ENCODE measurements at regions not wholly inside any gene's neighbourhood (a gene's known extent, or its start where the extent isn't known, plus 50 kb on each side); places are given as distances from the start of the nearest gene placed in this dataset.

DNA sequence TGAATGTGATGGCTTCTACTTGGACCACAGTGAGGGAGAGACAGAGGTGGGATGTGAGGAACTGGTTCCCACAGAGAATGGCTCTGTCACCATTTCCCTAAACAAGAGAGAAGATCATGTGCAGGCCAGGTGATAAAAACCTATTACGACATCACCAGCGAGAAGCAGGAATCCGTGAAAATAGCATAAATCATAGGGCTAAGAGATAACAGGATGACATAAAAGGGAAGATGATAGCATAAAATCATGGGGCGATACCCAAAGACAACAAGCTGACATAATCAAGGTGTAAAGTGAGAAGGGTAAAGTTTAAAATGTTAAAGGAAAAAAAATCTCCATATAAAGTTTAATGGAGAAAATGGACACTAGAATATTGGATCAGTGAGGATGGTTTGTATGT, 205.5 kb upstream of the SLIT2 start:
- TF ChIP-seq, protein P1, sequence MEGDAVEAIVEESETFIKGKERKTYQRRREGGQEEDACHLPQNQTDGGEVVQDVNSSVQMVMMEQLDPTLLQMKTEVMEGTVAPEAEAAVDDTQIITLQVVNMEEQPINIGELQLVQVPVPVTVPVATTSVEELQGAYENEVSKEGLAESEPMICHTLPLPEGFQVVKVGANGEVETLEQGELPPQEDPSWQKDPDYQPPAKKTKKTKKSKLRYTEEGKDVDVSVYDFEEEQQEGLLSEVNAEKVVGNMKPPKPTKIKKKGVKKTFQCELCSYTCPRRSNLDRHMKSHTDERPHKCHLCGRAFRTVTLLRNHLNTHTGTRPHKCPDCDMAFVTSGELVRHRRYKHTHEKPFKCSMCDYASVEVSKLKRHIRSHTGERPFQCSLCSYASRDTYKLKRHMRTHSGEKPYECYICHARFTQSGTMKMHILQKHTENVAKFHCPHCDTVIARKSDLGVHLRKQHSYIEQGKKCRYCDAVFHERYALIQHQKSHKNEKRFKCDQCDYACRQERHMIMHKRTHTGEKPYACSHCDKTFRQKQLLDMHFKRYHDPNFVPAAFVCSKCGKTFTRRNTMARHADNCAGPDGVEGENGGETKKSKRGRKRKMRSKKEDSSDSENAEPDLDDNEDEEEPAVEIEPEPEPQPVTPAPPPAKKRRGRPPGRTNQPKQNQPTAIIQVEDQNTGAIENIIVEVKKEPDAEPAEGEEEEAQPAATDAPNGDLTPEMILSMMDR (IDR thresholded peaks at IDR 0.05), result no peak
- no peak for TF ChIP-seq POLR2AphosphoS5 (IDR thresholded peaks at IDR 0.05)
- TF ChIP-seq POLR2A (IDR thresholded peaks at IDR 0.05), result no peak
